ENCODE measurements at regions not wholly inside any gene's neighbourhood (a gene's known extent, or its start where the extent isn't known, plus 50 kb on each side); places are given as distances from the start of the nearest gene placed in this dataset.

- no peak overlapping the region for H3K4me3 ChIP-seq (ENCODE audit: control insufficient read depth, low read depth, low read length)
- TF ChIP-seq, protein P1, sequence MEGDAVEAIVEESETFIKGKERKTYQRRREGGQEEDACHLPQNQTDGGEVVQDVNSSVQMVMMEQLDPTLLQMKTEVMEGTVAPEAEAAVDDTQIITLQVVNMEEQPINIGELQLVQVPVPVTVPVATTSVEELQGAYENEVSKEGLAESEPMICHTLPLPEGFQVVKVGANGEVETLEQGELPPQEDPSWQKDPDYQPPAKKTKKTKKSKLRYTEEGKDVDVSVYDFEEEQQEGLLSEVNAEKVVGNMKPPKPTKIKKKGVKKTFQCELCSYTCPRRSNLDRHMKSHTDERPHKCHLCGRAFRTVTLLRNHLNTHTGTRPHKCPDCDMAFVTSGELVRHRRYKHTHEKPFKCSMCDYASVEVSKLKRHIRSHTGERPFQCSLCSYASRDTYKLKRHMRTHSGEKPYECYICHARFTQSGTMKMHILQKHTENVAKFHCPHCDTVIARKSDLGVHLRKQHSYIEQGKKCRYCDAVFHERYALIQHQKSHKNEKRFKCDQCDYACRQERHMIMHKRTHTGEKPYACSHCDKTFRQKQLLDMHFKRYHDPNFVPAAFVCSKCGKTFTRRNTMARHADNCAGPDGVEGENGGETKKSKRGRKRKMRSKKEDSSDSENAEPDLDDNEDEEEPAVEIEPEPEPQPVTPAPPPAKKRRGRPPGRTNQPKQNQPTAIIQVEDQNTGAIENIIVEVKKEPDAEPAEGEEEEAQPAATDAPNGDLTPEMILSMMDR (conservative IDR thresholded peaks at IDR 0.05; ENCODE audit: control insufficient read depth, insufficient read depth, low read depth, low read length), result no peak
- DNase-seq (ENCODE audit: low read depth), result no peak
Observed at GRCh38 chr15:47442371-47442770, 274.9 kb upstream of the SEMA6D start.

DNA sequence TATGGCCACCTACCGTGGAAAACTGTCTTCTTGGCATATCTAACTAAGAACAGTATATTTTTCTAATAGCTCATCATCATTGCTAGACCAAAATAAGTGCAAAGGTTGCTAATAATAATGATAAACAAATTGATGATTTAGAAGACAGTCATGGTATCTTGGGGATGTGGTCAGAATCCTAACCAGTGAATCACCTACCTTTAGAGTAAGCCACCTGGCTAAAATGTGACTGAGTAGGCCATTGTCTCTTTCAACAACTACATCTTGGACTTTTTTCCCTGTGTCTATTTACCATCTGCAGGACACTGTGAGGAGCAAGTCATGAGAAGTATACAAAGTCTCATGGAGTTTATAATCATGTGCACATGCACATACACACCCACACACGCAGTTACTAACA is 273.5 kb upstream of the SEMA6D start:
- TF ChIP-seq, protein P1 (conservative IDR thresholded peaks at IDR 0.05; ENCODE audit: control insufficient read depth, insufficient read depth, low read depth, low read length), result no peak
- no peak overlapping the region for H3K4me3 ChIP-seq (ENCODE audit: control insufficient read depth, low read depth, low read length)
- DNase-seq (ENCODE audit: low read depth), result peak; percentile 21

DNA sequence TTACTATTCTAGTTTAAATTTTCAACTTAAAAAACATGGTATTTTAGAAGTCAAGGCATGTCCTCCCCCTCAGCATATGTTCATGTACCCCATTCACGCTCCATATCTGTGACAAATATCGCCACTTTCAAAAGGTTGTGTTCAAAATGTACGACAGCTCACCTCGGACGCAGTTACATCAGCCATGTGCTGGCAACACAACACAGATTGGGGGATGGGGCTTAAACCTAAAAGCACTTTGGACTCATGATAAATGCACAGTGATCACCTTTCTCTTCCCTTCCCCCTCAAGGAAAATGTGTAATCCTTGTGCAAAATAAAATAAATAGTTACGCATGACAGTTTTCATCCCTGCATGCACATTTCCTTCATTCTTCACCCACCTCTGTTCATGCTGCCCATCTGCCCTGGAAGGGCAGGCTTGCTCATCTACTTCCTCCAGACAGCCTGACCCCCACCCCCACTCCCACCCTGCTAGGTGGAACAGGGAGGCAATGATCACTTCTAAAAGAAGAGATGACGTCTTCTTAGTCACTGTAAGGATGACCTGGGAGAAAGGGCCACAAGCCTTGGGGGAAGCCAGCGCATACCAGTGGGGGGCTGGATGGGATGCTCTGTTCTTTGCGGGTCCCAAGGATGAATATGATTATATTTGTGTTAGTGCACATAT is 271.4 kb upstream of the SEMA6D start:
- TF ChIP-seq, protein P1 (conservative IDR thresholded peaks at IDR 0.05; ENCODE audit: control insufficient read depth, insufficient read depth, low read depth, low read length), result no peak
- H3K4me3 ChIP-seq (ENCODE audit: control insufficient read depth, low read depth, low read length), result no peak overlapping the region
- DNase-seq (ENCODE audit: low read depth), result no peak

DNA sequence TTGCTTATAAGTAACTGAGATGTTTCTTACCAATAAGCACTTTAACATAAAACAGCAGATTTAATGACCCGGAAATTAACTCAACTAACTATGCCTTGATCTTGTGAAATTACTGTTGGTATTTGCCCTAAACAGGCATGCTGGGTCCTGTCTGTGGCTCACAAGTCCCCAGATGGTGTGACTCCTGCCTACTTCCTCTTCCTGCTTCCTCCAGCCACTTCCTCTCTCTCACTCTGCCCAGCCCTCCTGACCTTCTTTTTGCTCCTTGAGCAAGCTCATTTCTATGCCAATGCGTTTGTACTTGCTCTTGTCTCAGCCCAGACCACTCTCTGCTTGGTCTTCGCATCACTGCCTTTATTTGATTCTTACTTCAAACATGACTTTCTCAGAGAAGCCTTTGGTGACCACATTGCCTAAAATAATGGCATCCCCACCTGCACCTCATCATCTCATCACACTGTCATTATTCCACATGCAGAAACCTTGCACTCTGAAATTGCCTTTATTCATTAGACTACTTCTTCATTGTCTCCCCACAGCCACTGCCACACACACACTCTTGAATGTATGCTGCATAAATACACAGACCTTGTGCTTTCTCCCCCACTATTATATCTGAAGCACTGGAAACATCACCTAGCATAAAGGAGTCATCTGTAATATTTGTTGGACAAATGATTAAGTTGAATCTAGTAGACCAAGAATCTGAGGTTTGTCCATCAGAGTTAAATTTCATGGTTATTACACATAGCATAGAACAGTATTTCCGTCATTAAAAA is 256.3 kb upstream of the SEMA6D start:
- DNase-seq (ENCODE audit: low read depth), result no peak
- TF ChIP-seq, protein P1 (conservative IDR thresholded peaks at IDR 0.05; ENCODE audit: control insufficient read depth, insufficient read depth, low read depth, low read length), result no peak
- H3K4me3 ChIP-seq (ENCODE audit: control insufficient read depth, low read depth, low read length), result no peak overlapping the region

DNA sequence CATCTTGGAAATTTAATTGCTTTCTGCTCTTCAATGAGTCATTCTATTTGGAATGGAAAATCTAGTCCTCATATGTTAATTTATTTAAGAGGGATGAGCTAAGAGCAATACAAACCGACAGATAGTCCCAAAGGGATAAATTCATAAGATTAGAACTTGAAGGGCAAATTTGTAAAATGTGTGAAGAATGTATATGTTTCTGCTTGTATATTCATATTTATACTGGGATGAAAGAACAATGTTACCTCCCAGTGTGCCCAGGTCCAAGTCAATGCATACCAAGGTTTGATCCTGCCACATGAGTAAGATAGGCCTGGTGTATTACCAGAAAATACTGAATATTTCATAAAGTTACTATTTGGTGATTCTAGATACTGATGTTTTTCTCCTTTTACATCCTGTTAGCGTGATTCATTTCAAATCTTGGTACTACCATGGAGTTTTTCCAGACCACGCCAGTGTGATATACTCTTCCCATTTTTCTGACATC is 255.6 kb upstream of the SEMA6D start:
- no peak overlapping the region for H3K4me3 ChIP-seq (ENCODE audit: control insufficient read depth, low read depth, low read length)
- TF ChIP-seq, protein P1 (conservative IDR thresholded peaks at IDR 0.05; ENCODE audit: control insufficient read depth, insufficient read depth, low read depth, low read length), result no peak
- DNase-seq (ENCODE audit: low read depth), result peak; percentile 52

DNA sequence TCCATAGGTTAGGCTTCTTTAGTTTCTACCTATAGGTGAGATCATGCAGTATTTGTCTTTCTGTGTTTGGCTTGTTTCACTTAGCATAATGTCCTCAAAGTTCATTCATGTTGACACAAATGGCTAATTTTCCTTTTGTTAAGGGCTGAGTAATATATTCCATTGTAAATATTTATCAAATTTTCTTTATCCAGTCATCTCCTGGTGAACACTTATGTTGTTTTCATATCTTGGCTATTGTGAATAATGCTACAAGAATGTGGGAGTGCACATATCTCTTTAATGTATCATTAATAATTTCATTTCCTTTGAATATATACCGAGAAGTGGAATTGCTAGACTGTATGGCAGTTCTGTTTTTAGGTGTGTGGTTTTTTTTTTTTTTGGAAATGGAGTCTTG is 250.9 kb upstream of the SEMA6D start:
- TF ChIP-seq, protein P1 (conservative IDR thresholded peaks at IDR 0.05; ENCODE audit: control insufficient read depth, insufficient read depth, low read depth, low read length), result no peak
- peak; percentile 65 for DNase-seq (ENCODE audit: low read depth)
- no peak overlapping the region for H3K4me3 ChIP-seq (ENCODE audit: control insufficient read depth, low read depth, low read length)
